GM12875 (cell line): ENCODE measurements at regions not wholly inside any gene's neighbourhood (a gene's known extent, or its start where the extent isn't known, plus 50 kb on each side); places are given as distances from the start of the nearest gene placed in this dataset.

Experiments
- H3K4me3 ChIP-seq: one replicate; pipeline ENCODE4 v1.5.1; 2011; ENCODE audit warnings: low read depth, low read length, control low read depth
- CTCF ChIP-seq: IDR thresholded peaks from 2 replicates; pipeline ENCODE4 v1.5.1; 2011; ENCODE audit warnings: low read depth, mild to moderate bottlenecking, control low read depth, inconsistent platforms, low read length, moderate library complexity, borderline replicate concordance; ENCODE audit not compliant: insufficient read depth

GRCh38 chr2:59385971-59386370 lies 1144.8 kb upstream of the FANCL start:
- no peak overlapping the region for H3K4me3 ChIP-seq
- no peak for TF ChIP-seq CTCF

- H3K4me3 ChIP-seq: no peak overlapping the region
- TF ChIP-seq CTCF: no peak
Observed at GRCh38 chr2:59383473-59383872, 1142.3 kb upstream of the FANCL start.

GRCh38 chr2:59378127-59378526 lies 1137.0 kb upstream of the FANCL start:
- no peak for TF ChIP-seq CTCF
- no peak overlapping the region for H3K4me3 ChIP-seq

- no peak overlapping the region for H3K4me3 ChIP-seq
- TF ChIP-seq CTCF: no peak
Observed at GRCh38 chr2:59366288-59366687, 1125.2 kb upstream of the FANCL start.

GRCh38 chr2:59354498-59354897 lies 1113.4 kb upstream of the FANCL start:
- no peak for TF ChIP-seq CTCF
- no peak overlapping the region for H3K4me3 ChIP-seq

- H3K4me3 ChIP-seq: no peak overlapping the region
- no peak for TF ChIP-seq CTCF
Observed at GRCh38 chr2:59353306-59353921, 1112.3 kb upstream of the FANCL start.

GRCh38 chr2:59342166-59342565 lies 1101.0 kb upstream of the FANCL start:
- H3K4me3 ChIP-seq: no peak overlapping the region
- TF ChIP-seq CTCF: no peak
